Esophagus muscularis mucosa (tissue), 4 donors: ENCODE measurements at regions not wholly inside any gene's neighbourhood (a gene's known extent, or its start where the extent isn't known, plus 50 kb on each side); places are given as distances from the start of the nearest gene placed in this dataset.

Experiments used
- CTCF ChIP-seq, 3 experiments: fragments of 200-600 bp in 2 of 3; fragments of 450-650 bp in 1 of 3; sonication (generic) in 2 of 3; IDR thresholded peaks; one replicate each; pipeline ENCODE4 v1.5.1; 2017 to 2019; ENCODE audit warnings: antibody characterized with exemption in 3 of 3, mild to moderate bottlenecking in 2 of 3, moderate library complexity in 1 of 3
- EP300 ChIP-seq: sonication (generic); formaldehyde crosslinking; IDR thresholded peaks from one replicate; pipeline ENCODE4 v1.6.1; 2017; ENCODE audit warnings: antibody characterized with exemption
- POLR2A ChIP-seq: fragments of 450-650 bp; IDR thresholded peaks from one replicate; pipeline ENCODE4 v1.6.1; 2017; ENCODE audit warnings: antibody characterized with exemption, moderate library complexity, mild to moderate bottlenecking, low read depth
- POLR2AphosphoS5 ChIP-seq, 2 donors: sonication (generic); formaldehyde crosslinking; IDR thresholded peaks; one replicate each; pipeline ENCODE4 v1.6.1; 2017; ENCODE audit warnings: antibody characterized with exemption in 2 of 2

- TF ChIP-seq CTCF (IDR thresholded peaks at IDR 0.05) (no peak), POLR2A (no peak), EP300 (no peak), POLR2AphosphoS5 (IDR thresholded peaks at IDR 0.05) (no peak)
Measured at GRCh38 chr16:85544016-85544415, 69.1 kb upstream of the GSE1 start.
